GM12892 (cell line): ENCODE measurements at regions not wholly inside any gene's neighbourhood (a gene's known extent, or its start where the extent isn't known, plus 50 kb on each side); places are given as distances from the start of the nearest gene placed in this dataset.

Experiments used
- POLR2AphosphoS5 ChIP-seq: IDR thresholded peaks from 2 replicates; pipeline ENCODE4 v1.6.1; 2011; ENCODE audit warnings: low read depth, low read length, control low read depth
- TAF1 ChIP-seq: IDR thresholded peaks from 2 replicates; pipeline ENCODE4 v1.6.1; 2011; ENCODE audit warnings: low read depth, mild to moderate bottlenecking, control low read depth, low read length, borderline replicate concordance

- TF ChIP-seq POLR2AphosphoS5 (no peak), TAF1 (no peak)
These were observed 205.5 kb upstream of the POU2AF2 start for GRCh38 chr11:111039982-111040381.
